AG04449 (cell line): ENCODE measurements at regions not wholly inside any gene's neighbourhood (a gene's known extent, or its start where the extent isn't known, plus 50 kb on each side); places are given as distances from the start of the nearest gene placed in this dataset.

Source experiments
- CTCF ChIA-PET: fragments of 350-600 bp; formaldehyde crosslinking; extraction: SDS; loops from one replicate; lab custom pipeline; 2021; ENCODE audit warnings: antibody characterized with exemption; lab: Yijun Ruan, JAX
- POLR2A ChIA-PET: fragments of 400-600, 350-600 bp; formaldehyde crosslinking; extraction: SDS; loops from one replicate; lab custom pipeline; 2020; ENCODE audit warnings: antibody characterized with exemption, inconsistent platforms; lab: Yijun Ruan, JAX
- DNase-seq: peaks from one replicate; pipeline ENCODE4 v3.0.0-alpha.2; 2010; ENCODE audit warnings: low read depth, low spot score
- H3K4me3 ChIP-seq: 2 replicates; pipeline ENCODE4 v1.5.1; 2011; ENCODE audit warnings: low read depth, mild to moderate bottlenecking, control low read depth, low read length
- TF ChIP-seq, protein P1 (sequence below): IDR thresholded peaks from one replicate; pipeline ENCODE4 v1.5.1; 2011; ENCODE audit warnings: mild to moderate bottlenecking, moderate library complexity, low read length, control low read depth, inconsistent platforms; ENCODE audit not compliant: insufficient read depth; ENCODE audit errors: missing control alignments

GRCh38 chr6:99813565-99813964, 180.5 kb downstream of the MCHR2 start:
- POLR2A ChIA-PET, result no interaction called here
- DNase-seq, result no peak

GRCh38 chr6:99814230-99814928, 179.6 kb downstream of the MCHR2 start:
- POLR2A ChIA-PET, result no interaction called here
- TF ChIP-seq, protein P1, sequence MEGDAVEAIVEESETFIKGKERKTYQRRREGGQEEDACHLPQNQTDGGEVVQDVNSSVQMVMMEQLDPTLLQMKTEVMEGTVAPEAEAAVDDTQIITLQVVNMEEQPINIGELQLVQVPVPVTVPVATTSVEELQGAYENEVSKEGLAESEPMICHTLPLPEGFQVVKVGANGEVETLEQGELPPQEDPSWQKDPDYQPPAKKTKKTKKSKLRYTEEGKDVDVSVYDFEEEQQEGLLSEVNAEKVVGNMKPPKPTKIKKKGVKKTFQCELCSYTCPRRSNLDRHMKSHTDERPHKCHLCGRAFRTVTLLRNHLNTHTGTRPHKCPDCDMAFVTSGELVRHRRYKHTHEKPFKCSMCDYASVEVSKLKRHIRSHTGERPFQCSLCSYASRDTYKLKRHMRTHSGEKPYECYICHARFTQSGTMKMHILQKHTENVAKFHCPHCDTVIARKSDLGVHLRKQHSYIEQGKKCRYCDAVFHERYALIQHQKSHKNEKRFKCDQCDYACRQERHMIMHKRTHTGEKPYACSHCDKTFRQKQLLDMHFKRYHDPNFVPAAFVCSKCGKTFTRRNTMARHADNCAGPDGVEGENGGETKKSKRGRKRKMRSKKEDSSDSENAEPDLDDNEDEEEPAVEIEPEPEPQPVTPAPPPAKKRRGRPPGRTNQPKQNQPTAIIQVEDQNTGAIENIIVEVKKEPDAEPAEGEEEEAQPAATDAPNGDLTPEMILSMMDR, result no peak
- H3K4me3 ChIP-seq, result no peak overlapping the region
- DNase-seq, result no peak
- CTCF ChIA-PET, result no interaction called here

More at GRCh38 chr6:99813565-99813964, 180.5 kb downstream of the MCHR2 start:
- TF ChIP-seq, protein P1, result no peak
- H3K4me3 ChIP-seq, result no peak overlapping the region
- CTCF ChIA-PET, result no interaction called here

DNA sequence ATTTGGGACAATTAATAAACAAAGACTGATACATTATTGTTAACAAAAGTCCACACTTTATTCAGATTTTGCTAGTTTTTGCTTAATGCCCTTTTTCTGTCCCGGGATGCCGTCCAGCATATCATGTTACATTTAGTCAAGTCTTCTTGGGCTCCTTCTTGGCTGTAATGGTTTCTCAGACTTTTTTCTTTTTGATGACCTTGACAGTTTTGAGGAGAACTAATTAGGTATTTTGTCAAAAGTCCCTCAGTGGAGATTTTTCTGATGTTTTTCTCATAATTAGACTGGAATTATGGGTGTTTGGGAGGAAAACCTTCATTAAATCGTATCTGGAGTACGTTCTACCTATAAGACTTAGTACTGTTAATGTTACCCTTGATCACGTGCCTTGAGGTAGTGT, 177.2 kb downstream of the MCHR2 start:
- ChIA-PET CTCF (no interaction called here), POLR2A (no interaction called here)
- H3K4me3 ChIP-seq, result no peak overlapping the region
- TF ChIP-seq, protein P1, result no peak
- DNase-seq, result no peak

GRCh38 chr6:99818161-99818560, 175.9 kb downstream of the MCHR2 start:
- no peak for DNase-seq
- ChIA-PET CTCF (no interaction called here), POLR2A (no interaction called here)
- no peak overlapping the region for H3K4me3 ChIP-seq
- TF ChIP-seq, protein P1, result no peak

GRCh38 chr6:99819853-99820252, 174.2 kb downstream of the MCHR2 start:
- TF ChIP-seq, protein P1, result no peak
- ChIA-PET POLR2A (interaction anchor here (0.5 kb wide), 1 partner anchor 206 kb away, joined by 3 read pairs; no protein-coding TSS in a partner anchor), CTCF (no interaction called here)
- DNase-seq, result no peak
- H3K4me3 ChIP-seq, result no peak overlapping the region

DNA sequence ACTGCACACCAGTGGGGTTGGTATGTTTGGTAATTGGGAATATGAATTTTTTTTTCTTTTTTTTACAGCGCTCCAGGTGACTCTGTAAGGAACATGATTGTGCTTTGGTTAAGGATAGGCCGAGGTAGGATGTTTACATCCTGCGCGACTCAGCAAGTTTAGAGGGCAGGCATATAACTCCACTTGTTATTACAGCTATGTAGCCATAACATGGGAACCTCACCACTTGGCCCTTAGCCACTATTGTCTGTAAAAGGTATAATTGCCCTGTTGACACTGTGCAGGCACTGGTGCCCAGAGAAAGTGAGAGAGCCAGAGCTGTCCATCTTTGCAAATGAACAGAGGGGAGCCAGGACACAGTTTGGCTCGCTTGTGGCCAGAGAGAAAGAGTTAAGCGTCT, 172.9 kb downstream of the MCHR2 start:
- DNase-seq, result no peak
- POLR2A ChIA-PET, result no interaction called here
- CTCF ChIA-PET, result interaction anchor here (2.5 to 3.1 kb wide), 2 partner anchors 12 to 491 kb away, joined by 8 to 15 read pairs; no protein-coding TSS in a partner anchor
- H3K4me3 ChIP-seq, result no peak overlapping the region
- TF ChIP-seq, protein P1, result no peak
